Left lobe of liver (tissue), 2 donors: ENCODE measurements at regions not wholly inside any gene's neighbourhood (a gene's known extent, or its start where the extent isn't known, plus 50 kb on each side); places are given as distances from the start of the nearest gene placed in this dataset.

ENCODE experiments used
- ATAC-seq: fragments of 200-7000 bp; cut with Tn5 transposase; one replicate; pipeline ENCODE4 v1.9.1; 2020; ENCODE audit warnings: mild to moderate bottlenecking, moderate library complexity
- DNase-seq: peaks from one replicate; pipeline ENCODE4 v3.0.0-alpha.2; 2020; ENCODE audit warnings: low spot score
- donor health status: DM: no; HTN: no; CAD: no; lungs with moderate emphysema.
- donor health status: DM: no; HTN: yes; CAD: no.

GRCh38 chr15:94177112-94177511 lies 54.2 kb upstream of the MCTP2 start:
- ATAC-seq (no peak), DNase-seq (no peak)

- ATAC-seq = no peak
- no peak for DNase-seq
Measured at GRCh38 chr15:94175420-94175819, 55.9 kb upstream of the MCTP2 start.

- no peak for ATAC-seq
- DNase-seq = no peak
Measured at GRCh38 chr15:94174399-94174802, 57.0 kb upstream of the MCTP2 start.

- DNase-seq = no peak
- ATAC-seq = peak; percentile 41
Measured at GRCh38 chr15:94168250-94168649, 63.1 kb upstream of the MCTP2 start.

GRCh38 chr15:94164971-94165370 lies 66.4 kb upstream of the MCTP2 start:
- ATAC-seq = no peak

GRCh38 chr15:94164202-94164807 lies 67.1 kb upstream of the MCTP2 start:
- DNase-seq = peak; percentile 52
- ATAC-seq = peak; percentile 94

More at GRCh38 chr15:94164971-94165370, 66.4 kb upstream of the MCTP2 start:
- no peak for DNase-seq

- ATAC-seq (no peak), DNase-seq (no peak)
Measured at GRCh38 chr15:94162939-94163338, 68.4 kb upstream of the MCTP2 start.

GRCh38 chr15:94154255-94154654 lies 77.1 kb upstream of the MCTP2 start:
- ATAC-seq = no peak
- DNase-seq = no peak

GRCh38 chr15:94145046-94145445 lies 86.3 kb upstream of the MCTP2 start:
- ATAC-seq = no peak
- DNase-seq = no peak

- ATAC-seq (no peak), DNase-seq (no peak)
Measured at GRCh38 chr15:94141802-94142201, 89.6 kb upstream of the MCTP2 start.

- ATAC-seq (no peak), DNase-seq (no peak)
Measured at GRCh38 chr15:94135486-94136147, 95.7 kb upstream of the MCTP2 start.

- no peak for ATAC-seq
- no peak for DNase-seq
Measured at GRCh38 chr15:94131875-94132274, 99.5 kb upstream of the MCTP2 start.

- no peak for DNase-seq
- ATAC-seq = no peak
Measured at GRCh38 chr15:94130504-94130903, 100.9 kb upstream of the MCTP2 start.

- DNase-seq = no peak
- no peak for ATAC-seq
Measured at GRCh38 chr15:94127006-94127405, 104.4 kb upstream of the MCTP2 start.

GRCh38 chr15:94125698-94126097 lies 105.7 kb upstream of the MCTP2 start:
- DNase-seq = no peak
- no peak for ATAC-seq

- ATAC-seq = no peak
Measured at GRCh38 chr15:94125156-94125555, 106.2 kb upstream of the MCTP2 start.

GRCh38 chr15:94122516-94122915 lies 108.8 kb upstream of the MCTP2 start:
- ATAC-seq (no peak), DNase-seq (no peak)

More at GRCh38 chr15:94125156-94125555, 106.2 kb upstream of the MCTP2 start:
- DNase-seq = no peak

GRCh38 chr15:94119923-94120775 lies 111.2 kb upstream of the MCTP2 start:
- DNase-seq = peak; percentile 48
- peak; percentile 100 for ATAC-seq

GRCh38 chr15:94119298-94119811 lies 112.0 kb upstream of the MCTP2 start:
- peak; percentile 27 for ATAC-seq
- no peak for DNase-seq

GRCh38 chr15:94110476-94111130 lies 120.8 kb upstream of the MCTP2 start:
- DNase-seq (no peak), ATAC-seq (no peak)

- DNase-seq (no peak), ATAC-seq (no peak)
Measured at GRCh38 chr15:94107652-94108051, 123.7 kb upstream of the MCTP2 start.
